ENCODE measurements at regions not wholly inside any gene's neighbourhood (a gene's known extent, or its start where the extent isn't known, plus 50 kb on each side); places are given as distances from the start of the nearest gene placed in this dataset.

DNA sequence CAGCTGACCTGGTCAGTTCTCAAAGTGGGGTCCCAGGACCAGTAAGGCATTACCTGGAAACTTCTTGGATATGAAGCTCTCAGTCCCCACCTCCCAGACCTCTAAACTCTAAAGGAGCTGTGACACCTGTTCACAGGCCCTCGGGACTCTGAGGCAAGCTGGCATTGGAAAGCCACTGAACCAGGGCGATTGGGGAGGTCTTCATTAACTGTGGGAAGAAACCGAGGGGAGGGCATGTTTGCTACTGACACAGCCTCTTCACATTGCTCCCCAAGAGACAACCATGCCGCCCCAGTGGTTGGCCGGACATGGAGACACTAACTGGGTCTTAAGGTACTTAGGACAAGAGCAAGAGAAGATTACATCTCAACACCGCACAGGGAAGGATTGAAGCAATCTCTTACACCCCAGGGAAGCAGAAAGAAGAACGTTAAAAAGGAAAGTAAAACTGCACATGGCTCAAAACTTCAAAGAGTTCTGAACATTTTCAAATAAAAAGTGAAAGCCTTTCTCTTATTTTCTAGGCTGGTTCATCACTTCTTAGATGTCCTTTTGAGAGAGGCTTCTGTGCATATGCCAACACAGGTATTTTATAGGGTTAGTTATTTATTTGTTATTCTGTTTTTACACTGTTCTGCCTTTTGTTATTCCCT lies 210.0 kb upstream of the CST7 start:
- DNase-seq (ENCODE audit: low spot score), result no peak

DNA sequence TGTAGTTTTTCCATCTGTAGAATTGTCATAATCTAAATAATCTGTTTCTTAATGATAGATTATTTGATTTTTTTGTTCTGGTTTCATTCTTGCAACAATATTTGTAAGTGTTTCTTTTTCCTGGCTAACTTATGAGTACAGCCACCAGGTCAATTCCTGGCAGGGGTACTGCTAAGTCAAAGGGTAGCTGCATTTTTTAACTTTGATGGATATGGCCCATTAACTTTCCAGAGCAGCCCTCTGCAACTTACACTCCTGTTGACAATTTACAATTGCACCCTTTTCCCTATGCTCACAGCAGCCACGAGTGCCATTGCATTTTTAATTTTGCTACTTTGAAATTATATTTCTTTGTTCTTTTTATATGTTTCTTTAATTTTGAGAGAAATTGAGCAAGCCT lies 209.3 kb upstream of the CST7 start:
- no peak for DNase-seq (ENCODE audit: low spot score)

DNA sequence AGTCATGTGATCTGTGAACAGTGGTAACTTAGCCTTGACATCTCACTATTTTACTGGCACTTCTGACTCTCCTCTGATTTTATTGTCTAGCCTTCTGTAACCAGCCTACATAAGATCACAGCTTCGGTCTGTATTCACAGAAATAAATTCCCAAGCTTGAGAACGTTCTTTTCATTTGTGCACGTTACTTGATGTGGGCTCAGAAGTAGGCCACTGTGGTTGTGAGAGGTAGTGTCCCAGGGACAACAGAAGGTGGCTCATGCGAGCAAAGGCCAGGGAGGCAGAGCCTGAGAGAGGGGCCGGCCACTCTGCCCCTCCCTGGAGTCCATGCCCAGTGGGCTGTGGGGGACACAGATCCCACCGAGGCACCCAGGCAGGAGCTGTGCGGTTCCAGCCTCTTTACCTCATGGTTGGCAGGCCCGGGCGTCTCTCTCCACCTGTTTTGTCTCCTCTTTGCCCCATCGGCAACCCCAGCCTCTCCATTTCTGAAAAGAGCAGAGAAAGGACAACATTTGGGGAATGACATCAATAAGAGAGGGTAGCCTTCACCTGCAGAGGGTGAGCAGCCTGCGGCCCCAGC lies 207.5 kb upstream of the CST7 start:
- DNase-seq (ENCODE audit: low spot score), result no peak

DNA sequence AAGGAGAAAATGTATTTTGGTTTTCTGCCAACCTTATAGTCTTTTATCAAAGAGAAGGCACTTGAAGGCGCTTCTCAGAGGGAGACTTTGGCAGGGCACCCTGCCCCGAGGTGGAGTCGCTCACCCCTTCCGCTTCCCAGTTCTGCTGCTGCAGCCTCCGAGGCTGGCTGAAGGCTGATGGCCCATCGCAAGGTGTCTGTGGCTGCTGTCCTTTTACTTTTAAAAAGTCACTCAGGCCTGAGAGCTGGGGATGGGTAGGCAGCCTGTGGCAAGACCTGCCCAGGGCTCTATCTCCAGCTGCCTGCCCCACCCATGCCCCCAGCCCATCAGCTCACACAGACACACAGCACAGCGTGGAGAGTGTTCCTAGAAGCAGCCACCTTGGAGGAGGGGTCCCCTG lies 206.6 kb upstream of the CST7 start:
- DNase-seq (ENCODE audit: low spot score), result no peak

DNA sequence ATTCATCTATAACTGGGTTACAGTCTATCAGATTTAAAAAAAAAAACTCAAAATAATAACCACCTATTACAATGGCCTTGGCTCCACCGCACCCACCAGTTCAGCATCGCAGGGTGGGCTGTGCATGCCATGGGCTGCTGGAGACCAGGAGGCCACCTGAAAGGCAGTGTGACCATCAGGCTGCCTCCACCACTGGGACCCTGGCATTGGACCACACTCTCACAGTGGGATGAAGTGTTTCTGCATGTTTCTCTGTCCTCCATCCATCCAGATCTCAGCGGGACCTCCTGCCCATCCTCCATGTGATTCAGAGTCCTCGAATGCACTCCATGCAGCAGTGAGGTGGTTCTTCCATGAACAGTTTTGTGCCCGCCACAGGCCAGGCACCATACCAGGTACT lies 206.1 kb upstream of the CST7 start:
- no peak for DNase-seq (ENCODE audit: low spot score)

DNA sequence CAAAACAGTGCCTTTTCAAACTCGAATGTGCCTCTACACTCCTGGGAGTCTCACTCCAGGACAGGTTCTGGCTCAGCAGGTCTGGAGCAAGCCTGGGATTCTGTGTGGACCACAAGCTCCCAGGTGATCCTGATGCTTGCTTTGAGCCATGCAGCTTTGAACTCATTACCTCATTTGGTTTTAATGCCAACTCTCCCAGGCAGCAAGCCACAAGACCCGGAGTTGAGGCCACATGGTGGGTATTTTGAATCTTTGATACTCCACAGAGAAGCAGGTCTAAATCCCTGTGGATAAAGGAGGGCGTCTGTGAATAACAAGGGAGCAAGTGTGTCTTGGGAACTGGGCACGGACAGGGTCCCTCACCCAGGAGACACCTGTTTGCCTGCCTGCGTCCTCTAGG lies 205.4 kb upstream of the CST7 start:
- DNase-seq (ENCODE audit: low spot score), result no peak

DNA sequence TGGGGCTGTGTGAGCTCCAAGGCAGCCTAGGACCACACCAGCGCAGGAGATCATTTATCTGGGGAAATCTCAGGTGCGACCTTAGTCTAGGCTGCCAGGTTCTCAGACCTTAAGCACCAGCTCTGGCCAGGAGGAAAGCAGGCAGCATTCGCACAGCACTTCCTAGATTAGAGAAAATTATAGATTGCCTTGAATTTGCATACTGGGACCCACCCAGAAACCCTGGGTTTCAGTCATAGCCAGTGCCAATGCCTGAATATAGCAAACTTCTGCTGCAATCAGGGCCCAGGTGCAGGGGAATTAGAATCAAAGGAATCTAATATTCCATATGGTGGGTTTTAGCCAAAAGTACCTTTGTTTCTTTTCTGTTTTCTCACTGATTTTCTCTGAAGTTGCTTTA lies 204.3 kb upstream of the CST7 start:
- no peak for DNase-seq (ENCODE audit: low spot score)

DNA sequence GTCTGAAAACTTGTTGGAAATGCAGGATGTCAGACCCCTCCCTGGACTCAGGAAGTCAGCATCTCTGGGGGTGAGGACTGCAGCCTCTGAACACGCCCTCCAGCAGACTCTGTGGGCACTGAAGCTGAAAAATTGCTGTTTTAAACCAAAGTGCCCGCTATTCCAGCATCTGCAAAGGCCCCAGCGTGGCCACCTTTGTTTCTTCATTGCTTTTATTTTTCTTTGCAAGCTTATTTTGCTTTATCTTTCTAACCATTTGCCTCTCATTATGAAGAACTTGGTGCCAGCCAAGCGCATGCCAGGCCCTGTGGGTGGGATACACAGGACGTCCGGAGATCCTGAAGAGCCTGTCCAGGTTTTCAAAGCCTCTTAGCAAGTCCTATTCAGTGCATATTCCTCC lies 203.9 kb upstream of the CST7 start:
- DNase-seq (ENCODE audit: low spot score), result no peak

DNA sequence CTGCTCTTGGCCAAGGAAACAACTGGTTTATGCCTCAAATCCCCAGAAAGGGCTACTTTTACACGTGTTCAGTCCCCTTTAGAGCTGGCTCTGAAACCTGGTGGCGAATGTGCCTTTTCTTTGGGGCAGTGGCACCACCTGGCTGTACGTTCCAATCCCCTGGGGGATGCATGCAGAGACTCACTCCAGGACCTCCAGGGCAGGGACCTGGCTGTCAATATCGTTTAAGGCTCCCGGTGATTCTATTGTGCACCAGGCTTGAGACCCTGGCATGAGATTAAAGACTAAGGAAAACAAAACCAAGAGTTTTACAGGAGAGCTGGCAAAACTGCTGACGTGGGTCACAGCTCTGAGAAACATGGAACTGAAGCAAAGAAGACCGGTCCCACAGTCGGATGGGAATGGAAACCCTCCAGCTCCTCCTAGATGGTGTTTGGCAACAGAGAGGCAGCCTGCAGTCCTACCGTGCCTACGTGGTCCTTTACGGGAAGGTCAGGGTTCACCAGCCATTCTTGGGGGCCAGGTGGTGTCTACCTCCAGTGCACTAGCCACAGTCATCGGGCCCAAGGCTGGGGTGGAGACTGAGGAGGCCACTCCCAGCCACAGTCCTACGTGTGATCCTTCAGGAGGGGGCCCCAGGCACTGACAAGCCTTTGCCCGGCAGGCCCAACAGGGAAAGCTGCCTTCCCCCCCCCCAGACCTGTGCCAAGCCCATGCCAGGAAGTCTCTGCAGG lies 203.3 kb upstream of the CST7 start:
- no peak for DNase-seq (ENCODE audit: low spot score)

DNA sequence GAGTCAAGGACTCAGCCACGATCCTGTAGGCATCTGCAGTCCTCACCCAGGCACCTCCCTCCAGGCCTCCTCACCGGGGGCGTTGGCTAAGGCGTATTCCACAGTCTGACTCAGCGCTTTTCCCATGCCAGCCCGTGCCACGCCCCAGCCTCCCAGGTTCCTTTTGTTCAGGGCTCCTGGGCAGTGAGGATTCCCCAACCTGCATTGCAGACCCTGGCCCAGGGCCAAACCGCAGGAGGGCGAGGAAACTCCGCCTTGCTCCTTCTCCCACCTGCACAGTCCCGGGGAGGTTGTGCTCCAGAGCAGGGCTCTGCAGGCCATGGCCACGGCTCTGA lies 202.8 kb upstream of the CST7 start:
- no peak for DNase-seq (ENCODE audit: low spot score)

DNA sequence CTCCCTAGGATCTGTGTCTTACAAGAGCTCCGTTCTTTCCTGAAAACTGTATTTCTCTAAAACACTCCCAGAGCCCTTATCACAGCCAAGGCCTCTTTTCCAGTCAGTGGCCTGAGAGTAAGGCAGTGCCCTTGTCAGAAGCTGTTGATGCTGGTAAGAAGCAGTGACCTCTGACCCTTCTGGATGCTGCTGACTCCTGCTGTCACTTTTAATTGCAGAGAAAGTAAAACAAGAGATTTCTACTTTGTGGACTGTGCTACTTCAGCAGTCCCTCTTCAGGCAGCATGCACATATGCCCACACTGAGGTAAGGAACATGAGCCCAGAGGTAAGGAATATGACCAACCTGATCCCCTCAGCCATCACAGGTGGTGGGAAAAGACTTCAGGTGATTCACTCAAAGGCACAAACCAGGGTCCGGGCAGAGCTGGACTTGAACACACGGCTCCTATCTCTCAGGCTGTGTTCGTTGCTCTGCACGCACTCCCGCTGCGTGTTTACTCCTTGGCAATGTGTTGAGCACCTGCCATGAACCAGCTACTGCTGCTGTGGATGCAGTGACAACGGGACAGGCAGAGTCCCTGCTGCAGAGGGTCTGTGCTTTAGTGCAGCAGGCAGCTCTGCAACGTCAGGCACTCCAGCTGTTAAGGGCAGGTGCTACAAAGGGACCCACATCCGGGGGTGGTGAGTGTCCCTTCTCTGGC lies 201.9 kb upstream of the CST7 start:
- DNase-seq (ENCODE audit: low spot score), result no peak

DNA sequence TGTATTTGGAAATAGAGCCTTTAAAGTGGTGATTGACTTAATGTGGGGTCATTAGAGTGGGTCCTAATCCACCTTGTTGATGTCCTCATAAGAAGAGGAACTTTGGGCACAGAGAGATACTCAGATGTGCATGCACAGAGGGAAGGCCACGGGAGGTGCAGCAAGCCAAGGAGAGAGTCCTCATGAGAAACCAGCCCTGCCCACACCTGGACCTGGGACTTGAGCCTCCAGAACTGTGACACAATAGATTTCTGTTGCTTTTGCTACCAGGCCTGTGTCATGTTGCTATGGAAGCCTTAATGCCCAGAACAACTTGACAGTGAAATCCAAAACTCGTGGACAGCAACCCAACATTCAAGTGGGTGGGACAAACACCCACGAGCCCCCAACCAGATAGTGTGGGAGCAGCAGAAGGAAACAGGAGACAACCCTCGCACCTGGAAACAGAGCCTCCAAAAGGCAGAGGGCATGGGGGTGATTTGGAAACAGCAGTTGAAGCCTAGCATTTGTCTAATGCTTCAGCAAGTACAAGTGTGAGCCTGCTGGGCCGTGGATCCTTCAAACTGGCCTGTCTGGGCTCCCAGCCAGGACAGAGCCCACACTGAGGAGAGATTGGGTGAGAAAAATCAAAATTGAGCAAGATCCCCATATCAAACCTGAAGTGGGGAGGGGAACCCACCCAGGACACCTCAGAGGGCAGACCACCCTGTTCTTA lies 201.0 kb upstream of the CST7 start:
- no peak for DNase-seq (ENCODE audit: low spot score)

DNA sequence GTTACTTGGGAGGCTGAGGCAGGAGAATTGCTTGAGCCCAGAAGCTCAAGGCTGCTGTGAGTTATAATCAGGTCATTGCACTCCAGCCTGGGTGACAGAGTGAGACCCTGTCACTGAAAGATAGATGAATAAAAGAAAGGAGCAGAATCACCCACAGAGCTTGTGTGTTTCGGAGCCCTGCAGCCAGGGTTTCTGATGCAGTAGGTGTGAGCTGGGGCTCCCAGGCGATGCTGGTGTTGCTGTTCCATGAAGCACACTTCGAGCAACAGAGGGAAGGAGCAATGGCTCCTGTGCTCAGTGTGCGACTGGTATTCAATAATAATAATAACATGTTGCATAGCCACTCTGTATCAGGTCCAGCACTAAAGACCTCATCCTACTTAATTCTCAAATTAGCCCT lies 197.5 kb upstream of the CST7 start:
- no peak for DNase-seq (ENCODE audit: low spot score)

DNA sequence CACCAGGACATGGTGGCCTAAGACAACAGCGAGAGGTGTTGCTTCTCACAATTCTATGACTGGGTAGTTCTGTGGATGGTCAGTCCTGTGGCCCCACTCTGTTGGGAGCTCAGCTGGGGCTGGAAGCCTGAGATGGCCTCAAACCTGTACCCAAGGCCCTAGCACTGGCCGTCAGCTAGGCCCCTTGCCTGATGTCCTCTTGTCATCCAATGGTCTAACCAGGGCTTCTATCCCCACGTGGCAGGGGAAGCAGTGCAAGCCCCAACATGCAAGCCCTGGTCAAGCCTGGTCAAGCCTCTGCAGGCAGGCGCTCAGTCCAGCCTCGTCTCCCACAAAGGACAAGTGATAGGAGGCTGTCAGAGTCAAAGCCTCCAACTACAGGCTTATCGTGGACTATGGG lies 196.5 kb upstream of the CST7 start:
- no peak for DNase-seq (ENCODE audit: low spot score)

DNA sequence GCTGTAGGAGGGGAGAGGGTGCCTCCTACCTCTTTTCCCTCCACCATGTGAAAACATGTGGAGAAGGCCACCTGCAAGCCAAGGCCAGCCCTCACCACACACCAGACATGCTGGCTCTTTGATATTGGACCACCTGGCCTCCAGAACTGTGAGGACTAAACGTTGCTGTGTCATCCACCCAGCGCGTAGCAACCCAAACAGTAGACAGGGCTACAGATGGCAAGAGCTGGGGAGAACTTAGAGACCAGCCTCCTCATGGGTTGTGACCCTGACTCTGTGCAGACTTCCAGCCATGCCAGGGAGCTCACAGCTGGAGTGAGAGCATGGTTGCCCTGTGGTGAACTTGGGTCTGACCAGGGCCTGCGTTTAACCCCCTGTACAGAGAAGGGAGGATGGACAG lies 195.9 kb upstream of the CST7 start:
- DNase-seq (ENCODE audit: low spot score), result no peak

DNA sequence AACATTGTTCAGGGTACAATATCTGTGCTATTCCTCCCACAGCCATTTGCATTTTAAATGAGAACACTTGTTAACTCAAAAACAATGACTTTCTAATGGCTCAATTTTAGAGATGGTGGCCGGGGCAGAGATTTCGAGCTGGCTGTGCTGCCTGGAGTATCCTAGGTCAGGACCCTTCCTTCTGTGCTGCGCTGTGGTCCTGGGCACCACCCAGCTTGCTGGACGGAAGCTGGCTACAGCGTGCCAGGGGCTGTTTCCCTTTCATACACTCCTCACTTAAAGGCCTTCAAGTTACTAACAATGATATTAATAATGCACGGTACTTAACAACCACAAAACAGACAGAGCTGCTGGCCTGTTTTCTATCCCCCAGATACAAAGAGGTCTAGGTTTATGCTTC lies 194.4 kb upstream of the CST7 start:
- DNase-seq (ENCODE audit: low spot score), result no peak

DNA sequence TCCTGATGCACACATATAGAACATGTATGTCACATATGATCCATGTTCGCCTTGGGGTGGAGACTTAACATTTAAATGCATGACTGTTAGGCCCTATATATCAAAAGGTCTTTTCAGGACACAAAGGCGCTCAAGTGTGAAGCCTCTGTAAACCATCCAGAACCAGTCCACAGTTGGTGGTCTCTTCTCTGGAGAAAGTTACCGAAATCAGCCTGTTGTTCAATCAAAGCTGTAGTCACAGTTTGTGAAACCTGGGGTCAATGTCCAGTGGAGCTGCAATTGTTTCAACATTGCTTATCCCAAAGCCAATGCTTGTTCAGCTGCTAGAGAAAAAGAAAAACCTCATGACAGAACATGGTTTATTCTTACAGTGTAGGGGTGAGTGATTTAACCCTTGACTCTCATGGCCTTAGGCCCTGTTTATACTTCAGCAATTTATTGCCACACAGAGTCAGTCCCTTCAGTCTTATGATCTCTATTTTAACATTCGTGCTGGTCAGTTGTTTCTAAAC lies 193.6 kb upstream of the CST7 start:
- no peak for DNase-seq (ENCODE audit: low spot score)

DNA sequence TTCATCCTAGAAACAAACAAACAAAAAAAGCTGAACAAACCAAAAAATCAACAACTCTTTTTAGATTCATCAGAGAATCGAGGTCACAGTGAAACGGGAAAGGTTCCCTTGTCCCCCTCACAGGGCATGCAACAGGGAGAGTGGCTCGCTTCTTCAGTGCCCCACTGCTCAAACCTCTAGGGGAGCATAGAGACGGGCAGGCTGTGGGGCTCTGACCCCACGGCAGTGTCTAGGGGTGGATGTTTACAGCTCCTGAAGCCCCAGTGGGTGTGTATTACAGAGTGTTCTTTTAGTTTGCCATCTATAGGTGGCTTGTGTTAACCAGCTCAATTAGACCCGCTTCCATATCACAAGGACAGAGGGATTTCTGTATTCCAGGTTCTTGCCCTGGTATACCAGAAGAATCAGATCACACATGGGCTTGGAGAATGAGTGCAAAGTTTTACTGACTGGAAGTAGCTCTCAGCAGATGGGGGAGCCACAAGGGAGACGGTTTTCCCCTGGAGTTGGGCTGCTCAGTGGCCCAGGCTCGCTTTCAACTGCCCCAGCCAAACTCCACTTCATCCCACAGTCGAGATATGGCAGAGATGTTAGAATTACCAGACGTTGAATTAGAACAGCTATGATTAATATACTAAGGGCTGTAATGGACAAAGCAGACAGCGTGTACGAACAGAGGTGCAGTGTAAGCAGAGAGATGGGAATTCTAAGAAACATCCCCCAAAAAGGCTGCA lies 192.6 kb upstream of the CST7 start:
- no peak for DNase-seq (ENCODE audit: low spot score)

DNA sequence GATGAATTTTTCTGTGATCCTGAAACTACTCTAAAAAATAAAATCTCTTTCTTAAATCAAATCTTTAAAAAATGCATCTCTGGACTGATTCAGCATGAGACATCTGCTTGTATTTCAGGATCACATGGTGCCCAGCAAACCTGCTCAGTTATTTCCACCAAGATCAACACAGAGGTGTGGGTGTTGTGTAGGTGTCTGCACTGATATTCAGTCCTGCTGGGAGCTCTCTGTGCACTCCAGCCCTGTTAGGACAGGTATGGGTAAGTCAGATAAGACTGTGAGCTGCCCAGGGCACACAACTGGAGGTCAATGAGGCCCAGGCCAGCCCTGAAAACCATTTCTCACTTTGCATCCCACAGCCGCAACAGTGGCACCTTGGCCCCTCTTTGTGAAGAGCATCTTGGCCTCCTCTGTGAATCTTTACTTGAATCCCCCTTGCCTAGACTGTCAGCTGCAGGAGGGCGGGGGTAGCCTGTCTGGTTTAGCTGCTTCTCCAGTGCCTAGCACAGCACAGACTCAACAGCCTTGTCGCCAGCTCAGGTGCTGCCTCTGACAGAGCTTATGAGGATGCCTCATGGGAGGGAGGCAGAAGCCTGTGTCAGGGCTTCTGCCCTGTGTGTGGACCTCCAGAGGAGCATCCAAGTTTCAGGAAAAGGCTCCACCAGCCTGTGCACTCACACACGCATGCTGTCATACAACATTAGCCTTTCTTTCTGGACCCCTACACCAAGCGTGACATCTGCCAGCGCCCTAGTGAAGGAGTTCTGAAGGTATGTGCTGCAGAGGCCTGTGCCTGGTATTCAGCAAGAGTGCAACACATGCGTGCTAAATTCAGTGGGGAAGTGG lies 187.6 kb upstream of the CST7 start:
- no peak for DNase-seq (ENCODE audit: low spot score)

DNA sequence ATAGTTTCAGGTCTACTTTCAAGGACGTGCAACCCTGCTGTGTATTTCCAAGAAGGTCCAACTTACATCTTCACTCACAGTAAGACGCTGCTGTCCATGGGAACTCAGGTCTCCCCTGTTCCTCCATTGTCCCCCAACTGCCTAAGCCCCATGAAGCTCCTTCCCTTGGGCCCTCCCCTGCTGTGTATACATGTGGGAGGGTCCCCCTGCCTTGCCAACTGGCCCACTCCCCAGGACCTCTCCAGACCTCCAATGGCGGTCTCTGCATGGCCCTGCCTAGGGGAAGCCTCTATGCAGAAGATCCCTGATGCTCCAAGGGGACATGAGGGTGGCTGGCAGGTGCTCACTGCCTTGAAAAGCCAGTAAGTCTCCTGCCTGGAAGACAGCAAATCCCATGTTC lies 186.7 kb upstream of the CST7 start:
- no peak for DNase-seq (ENCODE audit: low spot score)
